HK-2 (cell line): ENCODE measurements at regions not wholly inside any gene's neighbourhood (a gene's known extent, or its start where the extent isn't known, plus 50 kb on each side); places are given as distances from the start of the nearest gene placed in this dataset.

ENCODE experiments used
- DNase-seq: peaks from one replicate; pipeline ENCODE4 v3.0.0-alpha.2; 2018; ENCODE audit not compliant: unreplicated experiment

DNA sequence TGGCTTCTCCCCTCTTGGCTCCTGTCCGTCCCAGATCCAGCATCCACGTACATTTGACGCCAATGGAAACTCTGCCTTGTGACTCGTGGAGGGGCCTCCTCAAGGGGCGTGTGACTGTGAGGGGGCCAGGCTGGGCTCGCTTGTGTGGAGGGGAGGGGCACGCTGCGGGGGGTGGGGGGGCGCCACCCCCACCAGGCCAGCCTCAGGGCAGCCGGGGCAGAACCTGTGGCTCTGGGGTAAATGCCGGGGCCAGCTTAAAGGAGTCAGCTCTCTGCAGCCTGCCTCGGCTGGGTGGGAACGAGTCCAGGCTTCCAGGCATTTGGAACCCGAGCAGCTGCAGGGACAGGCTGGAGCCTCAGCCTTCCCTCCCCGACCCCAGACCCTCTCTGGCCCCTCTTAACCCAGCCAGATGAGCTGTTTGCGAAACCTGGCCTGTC is 94.1 kb downstream of the SIK1 start:
- DNase-seq, result no peak

DNA sequence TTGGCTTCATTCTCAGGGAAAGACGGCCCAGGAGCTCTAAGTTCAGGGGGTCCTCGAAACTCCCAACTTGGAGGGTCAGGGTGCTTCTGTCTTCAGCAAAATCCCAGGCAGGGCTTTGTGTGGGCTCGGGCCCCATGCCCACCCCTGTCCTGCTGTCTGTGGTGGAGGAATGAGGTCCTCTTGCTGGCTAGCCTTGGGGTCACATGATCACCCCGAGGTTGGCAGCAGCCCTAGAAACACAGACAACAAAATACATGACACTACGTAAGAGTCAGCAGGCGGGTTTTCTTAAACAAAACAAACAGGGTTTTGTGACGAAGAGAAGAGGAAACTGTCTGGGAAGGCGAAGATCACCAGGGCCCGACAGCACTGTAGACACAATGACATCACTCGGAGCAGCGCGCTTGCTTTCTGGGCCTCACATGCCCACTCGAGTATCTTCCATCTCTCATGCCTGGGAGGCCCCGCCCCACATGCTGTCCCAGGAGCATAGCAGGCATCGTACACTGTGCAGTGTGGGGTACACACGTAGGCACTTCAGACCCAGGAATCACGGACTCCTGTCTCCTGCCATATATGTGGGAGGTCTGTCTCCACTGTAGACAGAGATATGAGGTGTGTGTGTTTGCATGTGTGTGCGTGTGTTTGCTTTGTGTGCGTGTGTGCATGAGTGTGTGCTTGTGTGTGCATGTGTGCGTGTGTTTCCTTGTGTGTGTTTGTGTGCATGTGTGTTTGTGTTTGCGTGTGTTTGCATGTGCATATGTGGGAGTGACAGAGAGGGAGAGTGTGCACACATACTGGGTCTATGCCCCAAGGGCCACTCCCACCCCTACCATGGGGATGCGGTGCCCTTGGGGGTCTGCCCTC is 94.7 kb downstream of the SIK1 start:
- DNase-seq, result no peak

DNA sequence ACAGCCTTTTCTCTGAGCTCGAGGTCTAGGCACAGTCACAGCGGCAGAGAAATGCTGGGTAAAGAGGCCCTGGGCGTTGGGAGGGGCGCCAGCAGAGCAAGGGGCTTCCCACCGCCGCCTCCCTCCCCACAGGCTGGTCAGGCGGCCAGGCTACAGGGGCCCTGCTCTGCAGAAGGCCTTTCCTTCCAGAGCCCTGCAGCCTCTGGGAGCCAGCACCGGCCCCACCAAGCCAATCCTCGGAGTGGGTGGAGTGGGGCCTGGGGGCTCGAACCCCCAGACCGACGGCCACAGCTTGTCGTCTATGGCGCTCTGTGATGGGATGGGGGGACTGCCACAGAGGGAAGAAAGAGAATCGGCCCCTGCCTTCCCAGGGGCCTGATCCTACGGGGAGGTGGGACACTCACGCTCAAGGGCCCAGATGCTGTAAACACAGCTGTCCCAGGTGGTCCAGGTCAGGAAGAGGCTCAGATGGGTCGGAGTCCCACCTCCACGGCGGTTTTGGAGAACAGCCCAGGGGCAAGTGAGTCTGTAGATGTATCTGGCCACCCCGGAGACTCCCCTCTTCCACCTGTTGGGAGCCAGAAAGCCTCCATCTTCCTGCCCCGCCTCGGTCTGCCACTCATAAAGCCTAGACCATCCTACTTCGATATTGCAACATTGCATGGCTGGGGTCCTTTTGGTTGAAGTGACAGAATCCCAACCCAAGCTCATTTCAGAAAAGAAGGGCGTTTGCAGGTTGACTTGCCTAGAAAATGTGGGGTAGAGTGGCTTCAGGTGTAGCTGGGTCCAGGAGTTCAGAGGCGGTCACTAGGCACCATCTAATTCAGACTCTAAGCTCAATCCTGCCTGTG is 95.6 kb downstream of the SIK1 start:
- no peak for DNase-seq

DNA sequence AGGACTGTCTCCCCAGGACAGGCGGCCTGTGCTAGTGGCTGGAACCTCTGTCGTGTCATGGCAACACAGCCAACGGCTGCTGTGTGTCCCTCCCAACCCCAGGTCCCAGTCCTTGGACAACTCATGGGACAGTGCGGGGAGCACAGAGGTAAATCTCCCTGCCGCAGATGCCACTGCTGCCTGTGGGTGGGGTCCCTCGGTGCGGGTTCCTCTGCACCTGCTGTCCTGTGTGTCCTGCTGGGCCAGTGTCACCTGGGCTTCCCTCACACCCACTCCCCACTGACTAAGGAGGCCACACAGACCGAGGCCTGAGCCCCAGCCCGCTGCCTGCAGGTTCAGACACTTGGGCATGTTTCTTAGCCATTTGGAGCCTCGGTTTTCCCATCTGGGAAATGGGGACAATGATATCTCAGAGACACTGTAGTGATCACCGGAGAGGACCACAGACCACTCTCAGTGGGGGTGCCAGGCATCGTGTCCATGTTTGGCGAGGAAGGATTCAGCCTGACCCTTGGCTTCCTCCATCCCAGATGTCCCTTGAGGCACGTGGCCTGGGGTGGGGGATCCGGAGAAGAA is 96.5 kb downstream of the SIK1 start:
- DNase-seq, result no peak

DNA sequence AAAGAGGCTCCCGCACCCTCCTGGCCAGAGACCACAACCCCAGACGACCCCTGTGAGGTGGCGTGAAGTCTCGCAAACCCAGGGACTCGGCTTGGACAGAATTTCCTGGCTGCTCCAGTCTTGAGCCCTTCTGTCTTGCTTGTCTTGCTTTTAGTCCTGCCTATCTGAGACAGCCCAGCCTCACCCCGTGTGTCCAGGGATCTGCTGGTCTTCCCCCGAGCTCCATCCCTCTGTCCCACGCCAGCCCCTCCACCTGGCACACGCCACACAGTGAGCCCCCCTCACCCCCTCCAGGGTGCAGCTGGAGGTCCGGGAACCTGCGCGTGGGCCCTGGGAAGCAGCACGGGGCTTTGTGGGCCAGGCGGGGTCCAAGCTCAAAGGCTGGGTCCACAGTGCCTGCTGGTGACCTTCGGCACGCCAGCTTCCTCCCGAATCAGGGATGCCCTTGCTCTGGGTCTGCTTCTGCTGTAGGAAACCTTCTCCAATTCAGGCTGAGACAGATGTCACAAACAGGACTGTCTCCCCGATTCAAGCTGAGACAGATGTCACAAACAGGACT is 97.1 kb downstream of the SIK1 start:
- DNase-seq, result no peak

DNA sequence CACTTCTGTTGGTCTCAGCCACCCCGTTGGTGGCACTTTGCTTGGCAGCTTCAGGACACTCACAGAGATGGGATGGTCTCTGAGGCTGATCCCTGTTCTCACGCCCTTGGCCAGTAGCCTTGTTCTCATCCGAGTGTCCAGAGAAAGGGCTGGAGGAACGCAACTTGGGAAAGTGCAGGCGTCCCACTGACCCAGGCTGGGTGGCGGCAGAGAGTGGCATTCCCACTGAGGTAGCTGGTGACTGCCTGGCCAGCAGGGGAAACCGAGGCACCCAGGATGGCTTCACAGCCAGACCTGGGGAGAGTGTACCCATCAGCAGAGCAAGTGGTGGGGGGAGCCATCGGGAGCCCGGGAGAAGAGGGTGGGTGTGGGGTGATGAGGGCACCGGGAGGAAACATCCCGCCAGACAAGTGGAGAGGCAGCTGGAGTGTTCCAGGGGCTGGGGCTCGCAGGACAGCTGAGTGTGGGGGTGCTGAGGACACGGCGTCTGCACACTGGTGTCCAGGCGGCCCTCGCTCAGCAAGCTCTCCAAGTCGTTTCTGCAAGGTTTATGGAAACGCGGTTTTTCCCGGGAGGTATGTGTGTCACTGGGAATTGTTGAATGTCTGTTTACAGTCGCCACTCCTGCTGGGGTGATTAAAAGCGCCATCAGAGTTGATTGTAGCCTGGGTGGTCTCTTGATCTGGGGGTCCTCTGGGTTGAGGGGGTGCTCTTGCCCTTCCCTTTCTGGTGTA is 97.8 kb downstream of the SIK1 start:
- DNase-seq, result no peak

DNA sequence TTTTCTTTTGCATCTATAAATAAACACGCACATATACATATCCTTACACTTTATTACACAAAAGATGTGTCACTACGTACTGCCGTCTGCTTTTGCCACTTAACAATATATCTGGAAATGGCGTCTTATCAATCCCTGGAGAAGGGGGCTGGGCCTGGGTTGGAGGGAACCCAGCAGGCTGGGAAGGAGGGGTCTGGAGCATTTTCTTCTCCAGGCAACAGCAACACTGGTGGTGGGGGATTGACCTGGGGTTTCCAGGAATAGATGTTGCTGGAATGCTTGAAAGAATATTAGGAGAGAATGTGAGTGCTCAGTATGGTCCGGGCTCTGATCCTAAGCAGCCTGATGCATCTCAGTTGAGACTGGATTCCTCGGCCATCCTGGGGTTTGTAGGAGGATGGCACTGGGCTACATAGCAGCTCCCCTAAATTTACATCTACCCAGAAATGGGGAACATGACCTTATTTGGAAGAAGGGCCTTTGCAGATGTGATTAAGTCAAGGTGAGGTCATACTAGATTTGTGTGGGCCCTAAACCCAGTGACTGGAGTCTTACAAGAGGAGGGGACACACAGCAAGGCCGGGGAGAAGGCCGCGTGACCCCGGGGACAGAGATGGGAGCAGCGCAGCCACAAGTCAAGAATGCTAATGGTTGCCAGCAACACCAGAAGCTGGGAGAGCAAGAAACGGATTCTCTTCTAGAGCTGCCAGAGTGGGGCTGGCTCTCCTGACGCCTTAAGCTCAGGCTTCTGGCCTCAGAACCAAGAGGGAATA is 98.6 kb downstream of the SIK1 start:
- no peak for DNase-seq

DNA sequence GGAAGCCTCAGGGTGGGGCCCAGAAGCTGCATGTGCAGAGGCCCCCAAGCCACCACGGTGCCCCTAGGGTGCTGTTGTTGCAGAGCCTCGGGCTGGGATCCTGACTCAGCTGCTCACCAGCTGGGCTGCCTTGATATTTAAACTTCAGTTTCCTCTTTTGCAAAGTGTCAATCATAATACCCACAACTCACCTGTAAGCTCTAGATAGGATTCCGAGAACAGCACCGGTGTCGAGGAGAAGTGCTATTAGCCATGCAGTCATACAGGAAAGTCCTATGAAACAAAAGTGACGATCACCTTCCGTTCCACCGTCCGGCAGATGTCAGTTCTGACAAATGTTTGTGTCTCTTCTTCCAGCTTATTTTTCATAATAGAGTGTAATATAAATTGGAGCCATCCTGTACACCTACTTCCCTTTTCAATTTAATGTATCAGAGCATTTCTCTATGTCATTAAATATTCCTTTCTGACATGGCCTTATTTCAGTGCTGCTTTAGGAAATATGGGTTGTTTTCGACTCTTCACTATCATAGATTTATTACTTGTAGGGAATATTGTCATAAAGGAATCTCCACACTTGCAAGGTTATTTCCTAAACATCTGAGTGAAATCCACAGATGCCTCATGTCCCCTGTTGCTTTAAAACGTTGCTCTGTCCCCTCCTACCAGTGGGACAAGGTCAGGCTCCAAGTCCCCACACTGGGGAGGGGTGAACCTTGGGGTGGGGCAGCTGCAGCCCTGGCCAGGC is 100.8 kb downstream of the SIK1 start:
- no peak for DNase-seq

DNA sequence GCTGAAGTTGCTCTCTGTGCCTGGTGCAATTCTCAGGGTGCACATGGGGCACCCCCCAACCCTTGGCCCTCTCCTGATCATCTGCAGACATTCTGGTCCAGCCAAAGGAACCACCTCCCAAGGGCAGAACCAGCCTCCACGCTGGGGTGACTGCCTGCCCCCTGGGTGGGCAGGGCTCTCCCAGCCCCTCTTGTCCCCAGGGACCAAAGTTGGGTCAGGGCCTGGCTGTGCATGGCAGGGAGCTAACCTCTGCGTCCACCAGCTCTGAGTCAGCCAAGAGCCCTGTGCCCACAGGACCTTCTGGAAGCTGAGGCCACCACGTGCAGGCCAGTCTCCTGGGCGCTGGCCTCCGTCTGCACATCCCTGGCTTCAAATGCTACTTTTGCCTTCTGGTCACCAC is 101.9 kb downstream of the SIK1 start:
- no peak for DNase-seq

DNA sequence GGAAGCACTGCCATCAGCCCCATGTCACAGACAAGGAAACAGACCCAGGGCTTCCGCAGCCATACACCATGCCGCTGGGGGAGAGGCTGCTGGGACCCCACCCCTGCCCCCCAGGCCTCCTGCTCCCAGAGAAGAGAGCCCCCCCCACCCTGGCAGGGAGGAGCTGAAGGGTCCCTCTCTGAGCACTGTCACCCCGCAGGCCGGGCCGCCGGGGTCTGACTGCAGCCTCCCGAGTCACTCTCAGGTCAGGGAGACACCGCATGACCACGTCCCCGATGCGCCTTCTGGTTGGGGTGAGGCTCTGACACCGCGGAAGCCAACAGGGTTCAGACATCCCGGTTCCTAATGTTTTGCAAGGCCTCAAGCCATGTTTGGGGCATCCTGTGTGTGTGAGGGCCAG is 102.3 kb downstream of the SIK1 start:
- no peak for DNase-seq

DNA sequence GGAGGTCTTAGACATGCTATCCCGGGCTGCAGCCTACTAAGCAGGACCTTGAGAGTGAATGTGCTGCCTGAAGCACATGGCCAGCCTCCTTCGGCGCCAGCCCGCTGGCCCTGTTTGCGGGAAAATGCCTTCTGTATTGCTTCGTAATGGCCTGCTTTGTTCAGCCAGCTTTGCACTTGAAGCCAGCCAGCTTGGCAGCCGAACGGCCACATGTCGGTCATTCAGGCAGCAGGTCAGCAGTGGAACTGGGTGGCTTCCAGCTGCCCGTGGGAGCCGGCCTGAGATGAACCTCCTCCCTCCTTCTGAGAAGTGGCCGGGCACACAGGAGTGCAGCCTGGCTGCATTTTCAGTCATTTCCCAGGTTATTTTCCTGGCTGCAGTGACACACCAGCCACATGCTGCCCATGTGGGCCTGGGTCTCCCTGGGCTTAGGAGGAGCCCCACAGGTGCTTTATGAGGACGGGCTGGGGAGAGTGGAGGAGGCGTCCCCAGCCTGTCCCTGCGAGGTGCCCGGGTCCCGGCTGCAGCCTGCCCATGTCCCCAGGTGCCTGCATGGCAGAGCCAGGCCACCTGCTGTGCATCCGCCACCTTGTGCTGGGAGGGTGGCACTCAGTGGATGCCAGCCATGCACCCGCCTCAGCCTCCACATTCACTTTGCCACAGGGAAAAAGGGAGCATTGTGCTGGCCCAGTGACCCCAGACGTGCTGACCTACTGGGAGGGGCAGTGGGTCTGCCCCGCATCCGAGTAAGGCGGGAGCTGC is 103.5 kb downstream of the SIK1 start:
- no peak for DNase-seq

DNA sequence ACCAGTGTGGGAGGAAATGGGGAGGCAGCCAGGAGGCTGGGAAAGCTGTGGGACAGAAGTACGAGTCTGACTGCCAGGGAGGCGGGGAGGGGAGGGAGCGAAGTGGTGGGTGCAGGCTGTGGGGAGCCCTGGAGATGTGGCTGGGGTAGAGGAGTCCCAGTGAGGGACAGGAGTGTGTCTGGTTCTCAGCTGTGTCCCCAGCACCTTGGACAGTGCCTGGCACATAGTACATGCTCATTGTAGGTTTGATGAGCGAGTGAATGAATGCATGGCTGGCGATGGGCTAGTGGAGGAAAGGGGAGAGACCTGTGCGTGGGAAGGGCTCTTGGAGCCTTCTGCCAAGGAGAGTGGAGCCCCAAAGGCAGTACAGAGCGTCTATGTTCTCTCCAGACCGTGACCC is 104.1 kb downstream of the SIK1 start:
- no peak for DNase-seq

DNA sequence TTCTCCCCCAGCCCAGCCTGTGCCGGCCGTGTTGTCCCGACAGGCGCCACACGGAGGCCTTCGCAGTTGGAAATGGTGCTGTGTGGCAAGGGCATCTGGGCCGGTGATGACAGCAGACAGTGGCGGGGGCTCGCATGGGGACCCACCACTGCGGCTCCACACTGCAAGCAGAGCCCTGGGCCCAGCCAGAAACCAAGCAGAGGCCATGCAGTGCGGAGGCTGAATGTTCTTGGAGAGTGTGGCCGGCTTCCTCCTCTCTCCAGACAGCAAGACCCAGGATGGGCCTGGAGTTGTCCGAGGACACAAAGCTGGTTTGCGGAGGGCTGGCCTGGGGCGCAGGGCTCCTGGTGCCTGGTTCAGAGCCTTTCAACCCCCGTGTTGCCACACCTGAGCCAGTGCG is 104.6 kb downstream of the SIK1 start:
- no peak for DNase-seq

DNA sequence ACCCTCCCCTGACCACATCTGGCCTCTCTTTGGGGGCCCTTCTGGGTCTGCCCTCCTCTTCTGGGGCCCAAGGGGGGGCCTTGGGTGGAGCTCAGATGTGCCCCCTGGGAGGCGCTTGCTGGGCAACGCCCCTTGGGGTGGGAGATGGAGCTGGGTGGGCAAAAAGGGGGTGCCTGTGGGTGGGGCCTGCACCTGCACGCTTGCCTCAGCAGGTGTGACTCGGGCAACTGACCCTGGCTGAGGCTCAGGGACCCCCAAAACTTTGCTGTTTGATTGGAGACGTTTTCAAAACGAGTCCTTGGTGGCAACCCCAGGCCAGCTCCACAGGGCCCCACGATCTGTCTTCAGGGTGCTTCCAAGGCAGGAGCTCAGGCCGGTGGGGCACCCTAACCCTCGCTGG is 105.3 kb downstream of the SIK1 start:
- DNase-seq, result no peak

DNA sequence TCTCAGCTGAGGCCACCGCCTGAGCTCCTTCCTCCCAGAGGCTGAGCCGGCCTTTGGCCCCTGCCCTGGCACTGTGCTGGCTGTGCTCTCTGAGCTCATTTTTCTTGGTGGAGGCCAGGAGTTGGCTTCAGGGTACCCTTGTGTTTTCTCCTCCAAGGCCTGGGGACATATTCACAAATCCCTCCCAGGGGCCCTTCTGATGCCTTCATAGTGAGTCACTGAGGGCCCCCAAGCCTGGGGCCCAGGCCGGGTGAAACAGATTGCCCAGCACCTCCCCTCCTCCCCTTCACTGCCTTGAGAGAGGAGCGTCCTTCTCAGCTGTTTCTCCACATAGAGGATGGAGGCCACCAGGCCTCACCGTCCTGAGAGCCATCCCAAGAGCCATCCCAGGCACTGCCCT is 105.8 kb downstream of the SIK1 start:
- DNase-seq, result no peak

DNA sequence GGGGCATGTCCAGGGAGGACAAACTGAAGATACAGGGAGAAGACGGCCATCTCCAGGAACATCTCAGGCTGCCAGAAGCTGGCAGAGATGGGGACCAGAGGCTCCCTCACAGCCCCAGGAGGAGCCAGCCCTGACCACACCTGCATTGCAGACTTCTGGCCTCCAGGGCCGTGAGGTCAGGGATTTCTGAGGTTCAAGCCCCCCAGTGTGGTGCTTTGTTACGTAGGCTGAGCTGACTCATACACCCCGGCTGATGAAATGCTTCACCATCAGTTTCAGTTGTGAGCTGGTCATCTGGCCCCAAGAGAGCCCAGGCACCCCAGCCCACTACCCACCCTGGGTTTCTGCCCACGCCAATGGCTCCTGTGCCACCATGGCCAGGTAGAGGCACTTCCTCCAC is 106.4 kb downstream of the SIK1 start:
- DNase-seq, result no peak

DNA sequence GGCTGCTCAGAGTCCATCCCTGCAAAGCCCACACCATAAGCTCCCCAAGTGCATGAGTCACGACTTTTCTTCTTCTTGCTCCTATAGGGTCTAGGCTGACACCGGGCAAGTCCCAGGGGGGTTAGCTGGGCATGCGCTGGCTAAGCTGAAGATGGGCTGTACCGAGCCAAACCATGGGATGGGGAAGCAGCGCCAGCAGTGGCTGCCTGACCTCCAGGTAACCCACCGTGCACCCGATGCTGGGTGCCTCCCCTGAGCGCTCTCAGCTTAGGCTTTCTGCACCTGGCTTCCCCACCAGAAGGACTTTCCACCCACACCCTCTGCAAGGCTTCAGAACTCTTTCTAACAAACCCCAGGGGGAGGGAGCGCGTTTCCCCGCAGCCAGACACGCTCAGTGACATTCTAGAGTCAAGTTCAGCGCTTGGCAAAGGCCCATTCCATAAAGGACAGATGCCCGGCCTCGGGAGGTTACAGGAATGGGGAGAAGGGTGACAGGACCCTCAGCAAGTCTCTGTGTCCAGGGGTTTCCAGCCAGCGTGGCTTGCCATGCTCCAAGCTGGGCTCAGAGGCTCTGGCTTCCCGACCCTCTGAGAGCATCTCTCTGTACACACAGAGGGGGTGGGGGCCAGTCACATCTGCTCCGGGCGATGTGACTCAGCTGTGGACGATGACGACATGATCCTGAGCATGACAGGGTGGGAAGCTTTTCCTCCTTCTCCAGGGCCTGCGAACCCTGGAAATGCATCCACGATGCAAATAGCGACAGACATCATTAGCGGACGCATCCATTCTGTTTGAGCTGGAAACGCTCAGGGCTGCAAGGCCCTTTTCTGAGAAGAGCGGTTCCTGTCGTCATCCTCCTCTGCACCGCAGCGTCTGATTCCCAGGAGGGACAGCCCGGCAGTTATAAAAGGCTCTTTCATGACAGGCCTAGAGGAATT is 107.8 kb downstream of the SIK1 start:
- DNase-seq, result no peak

DNA sequence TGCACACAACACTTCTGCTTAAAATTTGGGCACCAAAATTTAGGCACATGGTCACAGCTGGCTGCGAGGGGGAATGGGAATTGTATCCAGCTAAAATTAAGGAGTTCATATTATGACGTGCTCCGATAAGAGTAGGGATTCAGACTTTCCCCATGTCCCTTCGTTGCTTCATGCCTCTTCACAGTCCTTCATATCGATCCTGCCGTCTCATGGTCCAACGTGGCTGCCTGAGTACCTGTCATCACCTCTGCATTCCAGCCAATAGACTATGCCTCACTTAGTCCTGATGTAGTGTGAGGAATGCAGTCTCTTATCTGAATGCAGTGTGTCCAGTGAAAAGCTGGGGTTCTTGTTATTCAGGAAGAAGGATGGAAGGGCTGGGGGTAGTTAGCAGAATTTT is 108.6 kb downstream of the SIK1 start:
- DNase-seq, result no peak
